Right atrium auricular region (tissue), 2 donors: ENCODE measurements at regions not wholly inside any gene's neighbourhood (a gene's known extent, or its start where the extent isn't known, plus 50 kb on each side); places are given as distances from the start of the nearest gene placed in this dataset.

Experiments used
- DNase-seq: peaks from one replicate; pipeline ENCODE4 v3.0.0-alpha.2; 2019; ENCODE audit warnings: low spot score
- H3K27ac ChIP-seq, 2 donors: fragments of 200-600 bp; sonication (generic); 1 replicate in 1 of 2; 2 replicates in 1 of 2; pipeline ENCODE4 v1.5.1; 2016 to 2019
- H3K27me3 ChIP-seq, 2 donors: fragments of 200-600 bp; sonication (generic); one replicate each; pipeline versions ENCODE4 v1.5.1 to v1.6.0; 2017 to 2019
- H3K36me3 ChIP-seq: fragments of 200-600 bp; sonication (generic); one replicate; pipeline ENCODE4 v1.5.1; 2016
- H3K4me1 ChIP-seq, 2 donors: fragments of 200-600 bp; sonication (generic); one replicate each; pipeline versions ENCODE4 v1.5.1 to v1.6.0; 2017 to 2019
- H3K4me3 ChIP-seq, 2 donors: fragments of 200-600 bp; sonication (generic); 1 replicate in 1 of 2; 2 replicates in 1 of 2; pipeline ENCODE4 v1.5.1; 2017 to 2019; ENCODE audit warnings: mild to moderate bottlenecking in 1 of 2, moderate library complexity in 1 of 2
- H3K9me3 ChIP-seq, 2 donors: fragments of 200-600 bp; sonication (generic); one replicate each; pipeline ENCODE4 v1.5.1; 2019
- TF ChIP-seq, protein P1 (sequence below), 2 donors: fragments of 200-600 bp; sonication (generic); IDR thresholded peaks; one replicate each; pipeline ENCODE4 v1.5.1; 2019; ENCODE audit warnings: antibody characterized with exemption in 2 of 2

DNA sequence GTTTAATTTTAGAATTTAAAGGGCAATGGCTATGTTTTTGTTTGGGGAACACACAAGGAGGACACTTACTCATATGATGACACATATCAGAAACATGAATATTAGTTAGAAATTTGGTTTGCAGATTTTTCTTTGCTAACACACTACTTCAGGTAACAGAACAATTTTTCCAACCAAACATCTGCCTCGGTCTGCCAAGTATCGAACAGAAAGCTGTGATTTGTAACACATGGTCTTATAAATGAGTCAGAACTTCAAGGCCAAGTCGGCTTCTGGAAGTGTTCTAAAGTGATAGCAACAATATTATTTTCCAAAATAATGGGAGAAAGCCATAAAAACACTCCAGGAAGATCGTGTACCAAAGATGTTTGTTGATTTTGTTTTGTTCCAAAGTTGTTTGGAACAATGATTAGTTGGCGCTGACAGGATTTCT is 75.9 kb upstream of the PMFBP1 start:
- no peak for DNase-seq
- H3K36me3 ChIP-seq = no peaks in the 10 kb centered on the region
- H3K27me3 ChIP-seq = no peaks in the 10 kb centered on the region
- TF ChIP-seq, protein P1, sequence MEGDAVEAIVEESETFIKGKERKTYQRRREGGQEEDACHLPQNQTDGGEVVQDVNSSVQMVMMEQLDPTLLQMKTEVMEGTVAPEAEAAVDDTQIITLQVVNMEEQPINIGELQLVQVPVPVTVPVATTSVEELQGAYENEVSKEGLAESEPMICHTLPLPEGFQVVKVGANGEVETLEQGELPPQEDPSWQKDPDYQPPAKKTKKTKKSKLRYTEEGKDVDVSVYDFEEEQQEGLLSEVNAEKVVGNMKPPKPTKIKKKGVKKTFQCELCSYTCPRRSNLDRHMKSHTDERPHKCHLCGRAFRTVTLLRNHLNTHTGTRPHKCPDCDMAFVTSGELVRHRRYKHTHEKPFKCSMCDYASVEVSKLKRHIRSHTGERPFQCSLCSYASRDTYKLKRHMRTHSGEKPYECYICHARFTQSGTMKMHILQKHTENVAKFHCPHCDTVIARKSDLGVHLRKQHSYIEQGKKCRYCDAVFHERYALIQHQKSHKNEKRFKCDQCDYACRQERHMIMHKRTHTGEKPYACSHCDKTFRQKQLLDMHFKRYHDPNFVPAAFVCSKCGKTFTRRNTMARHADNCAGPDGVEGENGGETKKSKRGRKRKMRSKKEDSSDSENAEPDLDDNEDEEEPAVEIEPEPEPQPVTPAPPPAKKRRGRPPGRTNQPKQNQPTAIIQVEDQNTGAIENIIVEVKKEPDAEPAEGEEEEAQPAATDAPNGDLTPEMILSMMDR (IDR thresholded peaks at IDR 0.05) = no peak
- no peak overlapping the region for H3K4me3 ChIP-seq
- no peaks in the 10 kb centered on the region for H3K9me3 ChIP-seq
- H3K4me1 ChIP-seq = no peaks in the 10 kb centered on the region
- no peak overlapping the region for H3K27ac ChIP-seq

DNA sequence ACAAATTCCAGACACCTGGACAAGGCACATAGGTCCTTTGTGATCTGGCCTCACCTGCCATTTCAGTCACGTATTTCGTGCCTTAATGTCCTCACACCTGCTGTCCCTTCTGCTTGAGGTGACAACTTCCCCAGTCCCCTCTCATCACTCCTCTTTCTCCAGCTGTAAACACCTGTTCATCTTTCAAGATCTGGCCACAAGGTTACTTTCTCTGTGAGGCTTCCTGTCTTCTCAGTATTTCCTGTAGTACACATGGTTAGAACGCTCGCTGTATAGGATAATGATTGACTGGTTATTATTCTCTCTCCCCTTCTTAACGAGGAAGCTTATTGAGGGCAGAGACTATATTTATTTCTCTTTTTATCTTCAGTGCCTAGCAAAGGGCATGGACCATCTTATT is 74.5 kb upstream of the PMFBP1 start:
- no peaks in the 10 kb centered on the region for H3K9me3 ChIP-seq
- no peaks in the 10 kb centered on the region for H3K27me3 ChIP-seq
- DNase-seq = no peak
- no peak overlapping the region for H3K4me3 ChIP-seq
- TF ChIP-seq, protein P1 (IDR thresholded peaks at IDR 0.05) = no peak
- H3K27ac ChIP-seq = no peak overlapping the region
- no peaks in the 10 kb centered on the region for H3K36me3 ChIP-seq
- no peaks in the 10 kb centered on the region for H3K4me1 ChIP-seq

DNA sequence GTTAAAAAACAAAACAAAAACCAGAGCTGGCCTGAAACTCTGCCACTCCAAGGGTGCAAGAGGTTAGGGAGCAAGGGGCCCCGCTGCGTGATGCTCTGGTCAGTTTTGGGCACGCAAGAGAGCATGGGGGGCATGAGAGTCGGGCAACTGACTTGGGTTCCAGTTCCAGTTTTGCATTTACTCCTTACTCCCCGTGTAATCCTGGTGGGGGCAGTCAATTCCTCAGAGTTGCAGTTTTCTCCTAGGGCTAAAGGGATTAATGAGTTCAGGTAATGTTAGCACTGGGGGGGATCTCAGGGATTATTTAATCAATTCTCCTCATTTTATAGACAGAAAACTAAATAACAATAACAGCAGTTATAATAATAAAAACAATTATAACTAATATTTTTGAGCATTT is 72.9 kb upstream of the PMFBP1 start:
- H3K4me1 ChIP-seq = no peaks in the 10 kb centered on the region
- TF ChIP-seq, protein P1 (IDR thresholded peaks at IDR 0.05) = no peak
- DNase-seq = no peak

DNA sequence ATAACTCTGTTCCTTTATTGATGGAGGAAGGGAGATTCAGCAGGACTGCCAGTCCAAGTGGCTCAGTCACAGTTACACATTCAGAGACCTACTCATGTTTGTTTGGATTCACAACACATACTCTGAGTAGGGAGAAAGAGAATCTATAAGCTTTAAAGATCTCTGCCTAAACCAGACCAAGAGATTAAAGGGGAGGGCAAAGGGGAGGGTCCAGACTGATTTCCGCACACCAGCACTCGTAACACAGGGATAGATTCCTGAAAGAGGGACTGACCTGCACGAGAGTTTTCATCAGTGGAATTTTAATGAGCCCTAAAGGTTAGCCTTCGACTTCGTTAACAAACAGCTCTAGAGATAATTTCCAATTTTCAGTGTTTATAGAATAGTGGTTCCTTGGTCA is 71.7 kb upstream of the PMFBP1 start:
- H3K36me3 ChIP-seq = no peaks in the 10 kb centered on the region
- TF ChIP-seq, protein P1 (IDR thresholded peaks at IDR 0.05) = no peak
- no peaks in the 10 kb centered on the region for H3K9me3 ChIP-seq
- no peaks in the 10 kb centered on the region for H3K4me1 ChIP-seq
- no peak overlapping the region for H3K27ac ChIP-seq
- no peak for DNase-seq
- H3K4me3 ChIP-seq = no peak overlapping the region
- H3K27me3 ChIP-seq = no peaks in the 10 kb centered on the region

More for the DNA sequence above, 72.9 kb upstream of the PMFBP1 start:
- no peaks in the 10 kb centered on the region for H3K36me3 ChIP-seq
- no peak overlapping the region for H3K27ac ChIP-seq
- H3K4me3 ChIP-seq = no peak overlapping the region
- no peaks in the 10 kb centered on the region for H3K9me3 ChIP-seq
- H3K27me3 ChIP-seq = no peaks in the 10 kb centered on the region

DNA sequence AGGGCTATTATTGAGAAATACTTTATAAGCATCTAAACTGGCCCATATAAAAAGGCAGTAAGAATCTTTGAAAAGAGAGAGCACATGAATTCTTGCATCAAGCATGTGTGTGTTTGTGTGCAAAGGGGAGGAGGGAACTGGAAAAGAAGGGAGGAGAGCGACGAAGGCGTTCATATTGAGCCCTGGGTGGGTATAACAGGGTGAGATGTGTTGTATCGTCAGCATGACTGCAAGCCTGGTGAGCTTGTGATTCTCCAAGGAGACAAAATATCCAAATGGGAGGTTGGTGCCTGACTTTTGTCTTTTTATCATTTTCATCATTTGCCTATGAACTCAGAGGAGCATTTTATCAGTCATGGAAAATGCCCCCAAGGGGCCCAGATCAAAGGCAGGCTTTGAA is 70.8 kb upstream of the PMFBP1 start:
- no peak overlapping the region for H3K27ac ChIP-seq
- TF ChIP-seq, protein P1 (IDR thresholded peaks at IDR 0.05) = no peak
- H3K36me3 ChIP-seq = no peaks in the 10 kb centered on the region
- H3K4me1 ChIP-seq = no peaks in the 10 kb centered on the region
- H3K27me3 ChIP-seq = no peaks in the 10 kb centered on the region
- H3K4me3 ChIP-seq = no peak overlapping the region
- no peaks in the 10 kb centered on the region for H3K9me3 ChIP-seq
- DNase-seq = no peak

DNA sequence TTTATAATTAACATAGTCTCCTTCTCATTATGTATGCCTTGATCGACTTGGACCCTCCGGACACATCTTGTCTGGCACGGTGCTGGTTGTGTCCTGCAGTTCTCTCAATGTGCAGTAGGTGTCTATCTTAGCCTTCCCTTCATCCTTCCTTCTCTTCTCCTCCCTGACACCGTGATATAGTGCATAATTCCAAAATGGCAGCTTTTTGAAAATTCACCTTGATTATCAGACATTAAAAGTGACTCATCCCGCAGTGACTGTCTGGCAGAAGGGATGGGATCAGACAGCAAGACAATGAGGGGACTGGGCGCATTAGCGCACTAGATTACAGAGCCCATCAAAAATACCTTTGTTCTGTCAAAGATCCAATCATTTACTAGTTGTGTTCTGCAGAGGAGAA is 70.0 kb upstream of the PMFBP1 start:
- Histone ChIP-seq H3K4me1 (no peaks in the 10 kb centered on the region), H3K36me3 (no peaks in the 10 kb centered on the region), H3K27ac (no peak overlapping the region), H3K9me3 (no peaks in the 10 kb centered on the region), H3K27me3 (no peaks in the 10 kb centered on the region), H3K4me3 (no peak overlapping the region)
- TF ChIP-seq, protein P1 (IDR thresholded peaks at IDR 0.05) = peak; percentile 25 to 61
- DNase-seq = no peak
